ENCODE measurements at regions not wholly inside any gene's neighbourhood (a gene's known extent, or its start where the extent isn't known, plus 50 kb on each side); places are given as distances from the start of the nearest gene placed in this dataset.

DNA sequence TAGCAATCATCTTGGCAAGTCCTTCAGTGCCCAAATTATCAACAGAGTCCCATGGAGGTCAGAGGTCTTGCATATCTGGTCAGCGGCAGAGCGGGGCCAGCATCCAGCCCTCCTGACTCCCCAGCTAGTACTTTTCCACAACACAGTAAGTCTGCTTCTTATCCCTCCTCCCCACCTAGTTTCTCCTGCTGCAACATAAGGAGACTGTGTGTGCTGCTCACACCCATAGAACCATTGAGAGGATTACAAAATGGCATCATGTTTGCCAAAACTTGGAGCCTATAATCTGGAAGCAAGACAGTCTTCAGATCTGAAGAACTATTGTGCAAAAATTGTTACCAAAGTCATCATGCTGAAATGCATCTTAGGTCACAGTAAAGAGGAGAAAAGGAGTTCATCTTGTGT lies 125.8 kb upstream of the ZNF366 start (continued):
- TF ChIP-seq ZNF138 (tag by site-specific recombination; IDR thresholded peaks at IDR 0.05; ENCODE audit: borderline replicate concordance) (no peak), ZNF16 (tag by site-specific recombination; IDR thresholded peaks at IDR 0.05; ENCODE audit: low read depth) (no peak), GFI1B (tag by site-specific recombination; IDR thresholded peaks at IDR 0.05) (no peak)
- TF ChIP-seq, protein P1, sequence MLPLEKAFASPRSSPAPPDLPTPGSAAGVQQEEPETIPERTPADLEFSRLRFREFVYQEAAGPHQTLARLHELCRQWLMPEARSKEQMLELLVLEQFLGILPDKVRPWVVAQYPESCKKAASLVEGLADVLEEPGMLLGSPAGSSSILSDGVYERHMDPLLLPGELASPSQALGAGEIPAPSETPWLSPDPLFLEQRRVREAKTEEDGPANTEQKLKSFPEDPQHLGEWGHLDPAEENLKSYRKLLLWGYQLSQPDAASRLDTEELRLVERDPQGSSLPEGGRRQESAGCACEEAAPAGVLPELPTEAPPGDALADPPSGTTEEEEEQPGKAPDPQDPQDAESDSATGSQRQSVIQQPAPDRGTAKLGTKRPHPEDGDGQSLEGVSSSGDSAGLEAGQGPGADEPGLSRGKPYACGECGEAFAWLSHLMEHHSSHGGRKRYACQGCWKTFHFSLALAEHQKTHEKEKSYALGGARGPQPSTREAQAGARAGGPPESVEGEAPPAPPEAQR (tag by site-specific recombination; IDR thresholded peaks at IDR 0.05): no peak
- TF ChIP-seq, protein P2, sequence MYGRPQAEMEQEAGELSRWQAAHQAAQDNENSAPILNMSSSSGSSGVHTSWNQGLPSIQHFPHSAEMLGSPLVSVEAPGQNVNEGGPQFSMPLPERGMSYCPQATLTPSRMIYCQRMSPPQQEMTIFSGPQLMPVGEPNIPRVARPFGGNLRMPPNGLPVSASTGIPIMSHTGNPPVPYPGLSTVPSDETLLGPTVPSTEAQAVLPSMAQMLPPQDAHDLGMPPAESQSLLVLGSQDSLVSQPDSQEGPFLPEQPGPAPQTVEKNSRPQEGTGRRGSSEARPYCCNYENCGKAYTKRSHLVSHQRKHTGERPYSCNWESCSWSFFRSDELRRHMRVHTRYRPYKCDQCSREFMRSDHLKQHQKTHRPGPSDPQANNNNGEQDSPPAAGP (tag by site-specific recombination; IDR thresholded peaks at IDR 0.05): no peak
- TF ChIP-seq, protein P3, sequence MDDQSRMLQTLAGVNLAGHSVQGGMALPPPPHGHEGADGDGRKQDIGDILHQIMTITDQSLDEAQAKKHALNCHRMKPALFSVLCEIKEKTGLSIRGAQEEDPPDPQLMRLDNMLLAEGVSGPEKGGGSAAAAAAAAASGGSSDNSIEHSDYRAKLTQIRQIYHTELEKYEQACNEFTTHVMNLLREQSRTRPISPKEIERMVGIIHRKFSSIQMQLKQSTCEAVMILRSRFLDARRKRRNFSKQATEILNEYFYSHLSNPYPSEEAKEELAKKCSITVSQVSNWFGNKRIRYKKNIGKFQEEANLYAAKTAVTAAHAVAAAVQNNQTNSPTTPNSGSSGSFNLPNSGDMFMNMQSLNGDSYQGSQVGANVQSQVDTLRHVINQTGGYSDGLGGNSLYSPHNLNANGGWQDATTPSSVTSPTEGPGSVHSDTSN (CRISPR knock-in tag; IDR thresholded peaks at IDR 0.05): no peak

- Histone ChIP-seq H3K4me3 (ENCODE audit: low read depth, low read length) (no peak overlapping the region), H3K4me1 (ENCODE audit: control insufficient read depth, insufficient read depth, low read length) (no peaks in the 10 kb centered on the region), H3K27ac (ENCODE audit: extremely low read depth, low read depth, low read length) (no peak overlapping the region), H3K9me3 (ENCODE audit: control insufficient read depth, insufficient read depth, low read depth, low read length) (no peaks in the 10 kb centered on the region), H3K36me3 (ENCODE audit: control insufficient read depth in 2 of 2, insufficient read depth in 1 of 2, low read length in 2 of 2) (no peaks in the 10 kb centered on the region)
- POLR2A ChIA-PET: interaction anchor here (1.1 kb wide), 1 partner anchor 311 kb away, joined by 3 read pairs; the partner anchor contains the start of genes MRPS27 and PTCD2
- CTCF ChIA-PET: no interaction called here
- no peak for TF ChIP-seq ZNF398 (tag by site-specific recombination; IDR thresholded peaks at IDR 0.05)
- no peak for TF ChIP-seq EGR2 (tag by site-specific recombination; IDR thresholded peaks at IDR 0.05; ENCODE audit: low read depth)
- no peak for TF ChIP-seq SP2 (tag by site-specific recombination; IDR thresholded peaks at IDR 0.05)
- TF ChIP-seq ZNF416 (tag by site-specific recombination; IDR thresholded peaks at IDR 0.05): no peak
- no peak for TF ChIP-seq ZNF26 (tag by site-specific recombination; IDR thresholded peaks at IDR 0.05)
- no peak for TF ChIP-seq ZNF239 (tag by site-specific recombination; IDR thresholded peaks at IDR 0.05)
- no peak for TF ChIP-seq ZNF10 (tag by site-specific recombination; IDR thresholded peaks at IDR 0.05)
- no peak for TF ChIP-seq ZNF23 (tag by site-specific recombination; IDR thresholded peaks at IDR 0.05; ENCODE audit: borderline replicate concordance)
- no peak for TF ChIP-seq GLIS2 (tag by site-specific recombination; IDR thresholded peaks at IDR 0.05)
- TF ChIP-seq ZXDB (tag by site-specific recombination; IDR thresholded peaks at IDR 0.05): no peak
Observed at GRCh38 chr5:72630721-72631120, 123.5 kb upstream of the ZNF366 start.

- H3K4me3 ChIP-seq (ENCODE audit: low read depth, low read length): no peak overlapping the region
- ChIA-PET POLR2A (interaction anchor here (1.1 kb wide), 1 partner anchor 310 kb away, joined by 3 read pairs; the partner anchor contains the start of genes MRPS27 and PTCD2), CTCF (no interaction called here)
- no peak overlapping the region for H3K27ac ChIP-seq (ENCODE audit: extremely low read depth, low read depth, low read length)
- H3K4me1 ChIP-seq (ENCODE audit: control insufficient read depth, insufficient read depth, low read length): no peaks in the 10 kb centered on the region
- no peaks in the 10 kb centered on the region for H3K36me3 ChIP-seq (ENCODE audit: control insufficient read depth in 2 of 2, insufficient read depth in 1 of 2, low read length in 2 of 2)
- no peaks in the 10 kb centered on the region for H3K9me3 ChIP-seq (ENCODE audit: control insufficient read depth, insufficient read depth, low read depth, low read length)
- TF ChIP-seq ZNF621 (tag by site-specific recombination; IDR thresholded peaks at IDR 0.05) (no peak), ZNF221 (tag by site-specific recombination; IDR thresholded peaks at IDR 0.05; ENCODE audit: borderline replicate concordance) (no peak), ZNF121 (tag by site-specific recombination; IDR thresholded peaks at IDR 0.05) (no peak), HIC1 (tag by site-specific recombination; IDR thresholded peaks at IDR 0.05) (no peak), ZNF830 (tag by site-specific recombination; IDR thresholded peaks at IDR 0.05; ENCODE audit: low read depth) (no peak), ZNF423 (tag by site-specific recombination; IDR thresholded peaks at IDR 0.05) (no peak), SETDB1 (IDR thresholded peaks at IDR 0.05; ENCODE audit: insufficient read length, low read length) (no peak), ZNF223 (tag by site-specific recombination; IDR thresholded peaks at IDR 0.05) (no peak)
Observed at GRCh38 chr5:72630081-72630480, 122.9 kb upstream of the ZNF366 start.

Data from HEK293 (cell line).